ENCODE measurements at regions not wholly inside any gene's neighbourhood (a gene's known extent, or its start where the extent isn't known, plus 50 kb on each side); places are given as distances from the start of the nearest gene placed in this dataset.

DNA sequence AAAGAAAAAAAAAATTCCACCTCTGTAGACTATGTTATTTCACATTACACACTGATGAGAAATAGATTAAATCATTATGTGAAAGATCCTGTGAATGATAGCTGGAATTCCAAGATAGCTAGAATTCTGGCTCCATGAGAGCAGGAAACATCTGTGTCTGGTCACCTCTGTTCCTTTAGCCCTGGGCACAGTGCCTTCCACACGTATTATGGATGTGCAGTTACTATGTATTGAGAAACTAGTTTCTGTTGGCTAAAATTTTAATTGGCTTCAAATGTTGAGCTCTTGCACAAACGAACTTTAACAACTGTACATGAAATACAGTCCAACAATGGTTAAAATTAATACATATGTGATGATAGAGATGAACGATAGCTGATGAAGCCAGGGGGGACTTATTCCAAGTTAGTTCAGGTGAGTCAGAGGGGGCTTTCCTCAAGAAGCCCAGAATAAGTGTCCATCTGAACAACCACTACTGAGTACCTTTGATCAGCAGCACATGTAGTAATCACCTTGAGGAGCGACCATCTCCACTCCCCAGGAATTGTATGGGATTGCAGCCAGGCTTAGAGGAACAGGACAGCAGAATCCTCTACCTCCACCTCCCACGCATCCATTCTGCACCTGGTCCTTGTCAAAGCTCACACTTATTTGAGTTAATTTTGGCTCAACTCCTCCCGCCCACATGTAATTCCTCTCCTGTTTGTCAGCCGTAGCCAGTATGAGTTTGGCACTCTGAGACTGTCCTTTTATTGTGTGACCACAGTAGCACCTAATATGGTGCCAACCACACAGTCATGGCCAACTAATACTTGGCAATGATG, 68.6 kb downstream of the NABP1 start:
- TF ChIP-seq CTCF (IDR thresholded peaks at IDR 0.05; ENCODE audit: unreplicated experiment): no peak
- no peak overlapping the region for H3K4me3 Mint-ChIP-seq (ENCODE audit: low read depth)
- peaks cover 4% of the 10 kb centered on the region for H3K9me3 Mint-ChIP-seq (ENCODE audit: low read depth)
- H3K36me3 Mint-ChIP-seq (ENCODE audit: insufficient read depth): no peaks in the 10 kb centered on the region
- no peaks in the 10 kb centered on the region for H3K27me3 Mint-ChIP-seq
- H3K27ac Mint-ChIP-seq: no peak overlapping the region
- DNase-seq (ENCODE audit: low spot score, unreplicated experiment): no peak
- peaks cover 2% of the 10 kb centered on the region for H3K4me1 Mint-ChIP-seq (ENCODE audit: low read depth)

- Mint-ChIP-seq H3K4me1 (ENCODE audit: low read depth) (peaks cover 2% of the 10 kb centered on the region), H3K36me3 (ENCODE audit: insufficient read depth) (no peaks in the 10 kb centered on the region), H3K9me3 (ENCODE audit: low read depth) (peaks cover 4% of the 10 kb centered on the region), H3K27me3 (no peaks in the 10 kb centered on the region), H3K4me3 (ENCODE audit: low read depth) (no peak overlapping the region), H3K27ac (no peak overlapping the region)
- no peak for DNase-seq (ENCODE audit: low spot score, unreplicated experiment)
- no peak for TF ChIP-seq CTCF (IDR thresholded peaks at IDR 0.05; ENCODE audit: unreplicated experiment)
Measured at GRCh38 chr2:191747170-191747530, 69.2 kb downstream of the NABP1 start.

- H3K4me1 Mint-ChIP-seq (ENCODE audit: low read depth): peaks cover 2% of the 10 kb centered on the region
- H3K27me3 Mint-ChIP-seq: no peaks in the 10 kb centered on the region
- no peak for TF ChIP-seq CTCF (IDR thresholded peaks at IDR 0.05; ENCODE audit: unreplicated experiment)
- no peak for DNase-seq (ENCODE audit: low spot score, unreplicated experiment)
- H3K4me3 Mint-ChIP-seq (ENCODE audit: low read depth): no peak overlapping the region
- no peaks in the 10 kb centered on the region for H3K36me3 Mint-ChIP-seq (ENCODE audit: insufficient read depth)
- H3K27ac Mint-ChIP-seq: no peak overlapping the region
- H3K9me3 Mint-ChIP-seq (ENCODE audit: low read depth): peaks cover 3% of the 10 kb centered on the region
Measured at GRCh38 chr2:191748059-191748461, 70.1 kb downstream of the NABP1 start.

- Mint-ChIP-seq H3K27me3 (no peaks in the 10 kb centered on the region), H3K4me3 (ENCODE audit: low read depth) (no peak overlapping the region), H3K36me3 (ENCODE audit: insufficient read depth) (no peaks in the 10 kb centered on the region), H3K9me3 (ENCODE audit: low read depth) (no peaks in the 10 kb centered on the region), H3K4me1 (ENCODE audit: low read depth) (no peaks in the 10 kb centered on the region), H3K27ac (no peak overlapping the region)
- TF ChIP-seq CTCF (IDR thresholded peaks at IDR 0.05; ENCODE audit: unreplicated experiment): no peak
- DNase-seq (ENCODE audit: low spot score, unreplicated experiment): no peak
Measured at GRCh38 chr2:191748528-191749180, 70.7 kb downstream of the NABP1 start.

DNA sequence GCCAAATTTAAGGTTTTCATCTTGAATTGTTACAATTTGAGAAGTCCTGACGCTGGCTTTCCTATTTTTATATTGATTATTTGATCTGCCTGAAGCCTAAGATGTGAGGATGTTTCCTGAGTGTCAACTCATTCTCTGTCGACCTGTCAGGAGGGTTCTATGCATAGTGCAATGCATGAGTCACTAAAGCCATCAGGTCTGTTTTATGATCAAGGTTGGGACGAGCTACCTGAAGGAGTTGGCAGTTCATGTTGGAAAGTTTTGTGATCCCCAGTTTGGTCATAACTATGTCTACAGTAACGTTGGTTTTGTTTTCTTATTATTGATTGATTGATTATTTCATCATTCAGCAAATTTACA, 71.2 kb downstream of the NABP1 start:
- Mint-ChIP-seq H3K4me1 (ENCODE audit: low read depth) (no peaks in the 10 kb centered on the region), H3K4me3 (ENCODE audit: low read depth) (no peak overlapping the region), H3K27ac (no peak overlapping the region), H3K36me3 (ENCODE audit: insufficient read depth) (no peaks in the 10 kb centered on the region), H3K27me3 (no peaks in the 10 kb centered on the region), H3K9me3 (ENCODE audit: low read depth) (no peaks in the 10 kb centered on the region)
- no peak for TF ChIP-seq CTCF (IDR thresholded peaks at IDR 0.05; ENCODE audit: unreplicated experiment)
- no peak for DNase-seq (ENCODE audit: low spot score, unreplicated experiment)

Measured in progenitor cell of endocrine pancreas (in vitro differentiated cells).